ENCODE measurements at regions not wholly inside any gene's neighbourhood (a gene's known extent, or its start where the extent isn't known, plus 50 kb on each side); places are given as distances from the start of the nearest gene placed in this dataset.

DNA sequence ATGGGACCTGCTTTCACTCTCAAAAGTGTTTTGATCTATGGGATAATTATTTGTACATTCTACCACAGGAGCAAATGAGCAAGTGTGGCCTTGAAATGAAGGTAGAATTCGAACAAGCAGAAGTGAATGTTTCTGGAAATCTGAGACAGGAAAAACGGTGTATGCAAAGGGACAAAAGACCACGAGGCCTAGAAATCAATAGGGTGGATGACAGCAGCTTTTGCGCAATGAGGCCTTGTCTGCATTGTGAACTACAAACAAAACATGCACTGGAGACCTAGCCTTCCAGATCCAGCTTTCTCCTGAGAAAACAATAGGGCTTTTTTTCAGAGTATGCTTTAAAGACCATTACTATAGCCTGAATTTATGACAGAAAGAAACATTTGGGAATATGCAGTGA is 1137.0 kb downstream of the ROBO2 start (continued):
- TF ChIP-seq HNRNPK (IDR thresholded peaks at IDR 0.05; ENCODE audit: low read depth, low read length, poor library complexity, severe bottlenecking) (no peak), ZHX2 (IDR thresholded peaks at IDR 0.05; ENCODE audit: low read depth) (no peak), ZHX2 (CRISPR knock-in tag; IDR thresholded peaks at IDR 0.05; ENCODE audit: borderline replicate concordance) (no peak), MAF1 (CRISPR knock-in tag; IDR thresholded peaks at IDR 0.05; ENCODE audit: borderline replicate concordance) (no peak), SMAD3 (CRISPR knock-in tag; IDR thresholded peaks at IDR 0.05) (0 out of 2 replicates have a peak, but pooled peaks have one; percentile 27), ZFAT (CRISPR knock-in tag; conservative IDR thresholded peaks at IDR 0.05) (no peak), SP140L (CRISPR knock-in tag; IDR thresholded peaks at IDR 0.05; ENCODE audit: borderline replicate concordance) (no peak), KLF9 (CRISPR knock-in tag; IDR thresholded peaks at IDR 0.05; ENCODE audit: low read depth) (no peak), SPEN (CRISPR knock-in tag; IDR thresholded peaks at IDR 0.05; ENCODE audit: low read depth) (peak; percentile 21; the same call in 1 of the 2 replicates), HMG20B (CRISPR knock-in tag; conservative IDR thresholded peaks at IDR 0.05) (0 out of 2 replicates have a peak, but pooled peaks have one; percentile 40), SIN3A (IDR thresholded peaks at IDR 0.05; ENCODE audit: borderline replicate concordance, low read depth, low read length) (no peak), POGK (CRISPR knock-in tag; conservative IDR thresholded peaks at IDR 0.05) (no peak), ZBTB33 (CRISPR knock-in tag; IDR thresholded peaks at IDR 0.05) (0 out of 2 replicates have a peak, but pooled peaks have one; percentile 25), ZBTB46 (CRISPR knock-in tag; IDR thresholded peaks at IDR 0.05; ENCODE audit: borderline replicate concordance) (no peak)
- TF ChIP-seq, protein P1, sequence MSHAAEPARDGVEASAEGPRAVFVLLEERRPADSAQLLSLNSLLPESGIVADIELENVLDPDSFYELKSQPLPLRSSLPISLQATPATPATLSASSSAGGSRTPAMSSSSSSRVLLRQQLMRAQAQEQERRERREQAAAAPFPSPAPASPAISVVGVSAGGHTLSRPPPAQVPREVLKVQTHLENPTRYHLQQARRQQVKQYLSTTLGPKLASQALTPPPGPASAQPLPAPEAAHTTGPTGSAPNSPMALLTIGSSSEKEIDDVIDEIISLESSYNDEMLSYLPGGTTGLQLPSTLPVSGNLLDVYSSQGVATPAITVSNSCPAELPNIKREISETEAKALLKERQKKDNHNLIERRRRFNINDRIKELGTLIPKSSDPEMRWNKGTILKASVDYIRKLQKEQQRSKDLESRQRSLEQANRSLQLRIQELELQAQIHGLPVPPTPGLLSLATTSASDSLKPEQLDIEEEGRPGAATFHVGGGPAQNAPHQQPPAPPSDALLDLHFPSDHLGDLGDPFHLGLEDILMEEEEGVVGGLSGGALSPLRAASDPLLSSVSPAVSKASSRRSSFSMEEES (CRISPR knock-in tag; IDR thresholded peaks at IDR 0.05), result peak; percentile 91
